Hepatocyte (in vitro differentiated cells): ENCODE measurements at regions not wholly inside any gene's neighbourhood (a gene's known extent, or its start where the extent isn't known, plus 50 kb on each side); places are given as distances from the start of the nearest gene placed in this dataset.

Source experiments
- EZH2phosphoT487 ChIP-seq: fragments of 200-600 bp; sonication (generic); IDR thresholded peaks from one replicate; pipeline ENCODE4 v1.6.1; 2018; ENCODE audit warnings: antibody characterized with exemption, mild to moderate bottlenecking, low read depth, moderate library complexity; ENCODE audit not compliant: unreplicated experiment, severe bottlenecking
- TF ChIP-seq, protein P1 (sequence below): fragments of 200-600 bp; sonication (generic); IDR thresholded peaks from 2 replicates; pipeline ENCODE4 v1.5.1; 2016; ENCODE audit warnings: antibody characterized with exemption, mild to moderate bottlenecking; ENCODE audit not compliant: poor library complexity

DNA sequence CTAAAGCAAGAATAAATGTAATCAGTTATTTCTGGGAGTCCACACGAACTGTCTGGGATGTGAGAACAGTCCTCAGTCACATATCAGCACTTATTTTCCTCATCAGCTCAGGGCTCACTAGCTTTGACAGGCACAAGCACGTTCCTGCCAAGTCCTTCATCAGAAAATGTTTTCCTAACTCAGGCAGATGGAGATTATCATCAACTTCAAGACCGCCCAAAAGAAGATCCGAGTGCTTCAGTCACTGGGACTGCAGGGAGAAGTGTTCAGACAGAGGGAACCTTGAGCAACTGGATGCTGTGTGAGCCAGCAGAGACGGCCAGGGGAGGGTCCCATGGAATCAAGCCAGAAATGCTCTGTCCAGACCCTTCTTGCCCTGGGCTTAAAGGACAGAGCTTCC, 189.4 kb downstream of the NXNL2 start:
- TF ChIP-seq, protein P1, sequence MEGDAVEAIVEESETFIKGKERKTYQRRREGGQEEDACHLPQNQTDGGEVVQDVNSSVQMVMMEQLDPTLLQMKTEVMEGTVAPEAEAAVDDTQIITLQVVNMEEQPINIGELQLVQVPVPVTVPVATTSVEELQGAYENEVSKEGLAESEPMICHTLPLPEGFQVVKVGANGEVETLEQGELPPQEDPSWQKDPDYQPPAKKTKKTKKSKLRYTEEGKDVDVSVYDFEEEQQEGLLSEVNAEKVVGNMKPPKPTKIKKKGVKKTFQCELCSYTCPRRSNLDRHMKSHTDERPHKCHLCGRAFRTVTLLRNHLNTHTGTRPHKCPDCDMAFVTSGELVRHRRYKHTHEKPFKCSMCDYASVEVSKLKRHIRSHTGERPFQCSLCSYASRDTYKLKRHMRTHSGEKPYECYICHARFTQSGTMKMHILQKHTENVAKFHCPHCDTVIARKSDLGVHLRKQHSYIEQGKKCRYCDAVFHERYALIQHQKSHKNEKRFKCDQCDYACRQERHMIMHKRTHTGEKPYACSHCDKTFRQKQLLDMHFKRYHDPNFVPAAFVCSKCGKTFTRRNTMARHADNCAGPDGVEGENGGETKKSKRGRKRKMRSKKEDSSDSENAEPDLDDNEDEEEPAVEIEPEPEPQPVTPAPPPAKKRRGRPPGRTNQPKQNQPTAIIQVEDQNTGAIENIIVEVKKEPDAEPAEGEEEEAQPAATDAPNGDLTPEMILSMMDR = no peak
- TF ChIP-seq EZH2phosphoT487 = no peak
